OCI-M1 (cell line): ENCODE measurements at regions not wholly inside any gene's neighbourhood (a gene's known extent, or its start where the extent isn't known, plus 50 kb on each side); places are given as distances from the start of the nearest gene placed in this dataset.

Source experiments
- DNase-seq: peaks from one replicate; lab custom pipeline; 2025; lab: John Stamatoyannopoulos, UW

- no peak for DNase-seq
Measured at GRCh38 chr6:33863723-33864440, 60.1 kb upstream of the MLN start.

GRCh38 chr6:33863084-33863483 is 59.3 kb upstream of the MLN start:
- no peak for DNase-seq

GRCh38 chr6:33862536-33862935 is 58.7 kb upstream of the MLN start:
- no peak for DNase-seq

- DNase-seq, result no peak
Measured at GRCh38 chr6:33861722-33862121, 57.9 kb upstream of the MLN start.

- no peak for DNase-seq
Measured at GRCh38 chr6:33860706-33861474, 57.1 kb upstream of the MLN start.

GRCh38 chr6:33860006-33860405 is 56.2 kb upstream of the MLN start:
- DNase-seq, result no peak

GRCh38 chr6:33858804-33859505 is 55.2 kb upstream of the MLN start:
- no peak for DNase-seq

- no peak for DNase-seq
Measured at GRCh38 chr6:33857932-33858475, 54.2 kb upstream of the MLN start.

- peak; percentile 28 for DNase-seq
Measured at GRCh38 chr6:33857093-33857931, 53.5 kb upstream of the MLN start.

- peak; percentile 84 for DNase-seq
Measured at GRCh38 chr6:33856655-33857054, 52.9 kb upstream of the MLN start.

- no peak for DNase-seq
Measured at GRCh38 chr6:33856031-33856590, 52.3 kb upstream of the MLN start.

- no peak for DNase-seq
Measured at GRCh38 chr6:33854572-33855030, 50.8 kb upstream of the MLN start.

- no peak for DNase-seq
Measured at GRCh38 chr6:33853736-33854135, 49.9 kb upstream of the MLN start.
